GM12801 (cell line): ENCODE measurements at regions not wholly inside any gene's neighbourhood (a gene's known extent, or its start where the extent isn't known, plus 50 kb on each side); places are given as distances from the start of the nearest gene placed in this dataset.

Experiments used
- CTCF ChIP-seq: IDR thresholded peaks from one replicate; pipeline ENCODE4 v1.5.1; 2011; ENCODE audit warnings: control low read depth; ENCODE audit not compliant: insufficient read length; ENCODE audit errors: extremely low read depth

GRCh38 chr20:53778041-53778516 lies 184.4 kb upstream of the ZNF217 start:
- no peak for TF ChIP-seq CTCF

GRCh38 chr20:53776858-53777257 lies 183.2 kb upstream of the ZNF217 start:
- TF ChIP-seq CTCF, result no peak

- TF ChIP-seq CTCF, result no peak
Observed at GRCh38 chr20:53774461-53775203, 181.0 kb upstream of the ZNF217 start.

GRCh38 chr20:53773792-53774401 lies 180.3 kb upstream of the ZNF217 start:
- TF ChIP-seq CTCF, result no peak

GRCh38 chr20:53769041-53769440 lies 175.4 kb upstream of the ZNF217 start:
- no peak for TF ChIP-seq CTCF

- no peak for TF ChIP-seq CTCF
Observed at GRCh38 chr20:53768329-53768728, 174.7 kb upstream of the ZNF217 start.

GRCh38 chr20:53767206-53767930 lies 173.7 kb upstream of the ZNF217 start:
- TF ChIP-seq CTCF, result no peak
